CD14-positive monocyte (primary cell): ENCODE measurements at regions not wholly inside any gene's neighbourhood (a gene's known extent, or its start where the extent isn't known, plus 50 kb on each side); places are given as distances from the start of the nearest gene placed in this dataset.

Experiments
- DNase-seq, 3 donors: peaks; one replicate each; pipeline ENCODE4 v3.0.0-alpha.2; 2011 to 2022
- H2AFZ ChIP-seq: 2 replicates; pipeline ENCODE4 v1.6.0; 2012; ENCODE audit warnings: mild to moderate bottlenecking, low read depth, low read length, inconsistent platforms; ENCODE audit not compliant: insufficient read depth, poor library complexity, severe bottlenecking
- H3K27ac ChIP-seq, 2 donors: 1 replicate in 1 of 2; 2 replicates in 1 of 2; pipeline ENCODE4 v1.5.1; 2012 to 2013; ENCODE audit warnings: low read length in 2 of 2, control low read depth in 1 of 2, inconsistent platforms in 1 of 2, low read depth in 1 of 2, mild to moderate bottlenecking in 1 of 2
- H3K27me3 ChIP-seq, 2 donors: one replicate each; pipeline versions ENCODE4 v1.6.0 to v1.6.1; 2011 to 2013; ENCODE audit warnings: low read length in 2 of 2; ENCODE audit not compliant: control insufficient read depth in 2 of 2, insufficient read depth in 2 of 2
- H3K36me3 ChIP-seq, 2 donors: replicated peaks in 1 of 2; 1 replicate in 1 of 2; 2 replicates in 1 of 2; pipeline versions ENCODE4 v1.5.1 to v1.6.1; 2012 to 2013; ENCODE audit warnings: low read length in 2 of 2, control low read depth in 1 of 2, inconsistent platforms in 1 of 2, mild to moderate bottlenecking in 1 of 2; ENCODE audit not compliant: insufficient read depth in 2 of 2, control insufficient read depth in 1 of 2
- H3K4me1 ChIP-seq, 2 donors: 1 replicate in 1 of 2; 2 replicates in 1 of 2; pipeline versions ENCODE4 v1.5.1 to v1.6.1; 2012 to 2013; ENCODE audit warnings: low read length in 2 of 2, control low read depth in 1 of 2, inconsistent platforms in 1 of 2, mild to moderate bottlenecking in 1 of 2, moderate library complexity in 1 of 2; ENCODE audit not compliant: insufficient read depth in 2 of 2, control insufficient read depth in 1 of 2
- H3K4me2 ChIP-seq: replicated peaks from 2 replicates; pipeline ENCODE3; 2012; ENCODE audit warnings: low read length, moderate library complexity, mild to moderate bottlenecking; ENCODE audit not compliant: poor library complexity, severe bottlenecking; ENCODE audit errors: extremely low read depth
- H3K4me3 ChIP-seq, 3 experiments: fragments of 200-600 bp in 1 of 3; sonication (generic) in 1 of 3; replicated peaks in 1 of 3; 1 replicate in 2 of 3; 2 replicates in 1 of 3; pipeline ENCODE4 v1.5.1; 2011 to 2013; ENCODE audit warnings: low read length in 3 of 3, mild to moderate bottlenecking in 3 of 3, control low read depth in 2 of 3, low read depth in 2 of 3, inconsistent platforms in 1 of 3, moderate library complexity in 1 of 3
- H3K79me2 ChIP-seq: 2 replicates; pipeline ENCODE4 v1.6.0; 2012; ENCODE audit warnings: mild to moderate bottlenecking, control low read depth, inconsistent platforms, low read length, moderate library complexity; ENCODE audit not compliant: insufficient read depth
- H3K9ac ChIP-seq: 2 replicates; pipeline ENCODE4 v1.6.0; 2017; ENCODE audit warnings: low read length, mild to moderate bottlenecking; ENCODE audit not compliant: insufficient read depth, poor library complexity, severe bottlenecking
- H3K9me3 ChIP-seq, 2 donors: replicated peaks in 1 of 2; 1 replicate in 1 of 2; 2 replicates in 1 of 2; pipeline versions ENCODE4 v1.5.1 to v1.6.1; 2012 to 2013; ENCODE audit warnings: low read length in 2 of 2, control low read depth in 1 of 2; ENCODE audit not compliant: control insufficient read depth in 1 of 2, insufficient read depth in 1 of 2
- H4K20me1 ChIP-seq: 2 replicates; pipeline ENCODE4 v1.6.0; 2012; ENCODE audit warnings: mild to moderate bottlenecking, low read length, control low read depth, moderate library complexity; ENCODE audit not compliant: insufficient read depth
- H3K27ac Mint-ChIP-seq, 7 donors: one replicate each; pipeline ENCODE4 v1.8.0; 2020; ENCODE audit warnings: mild to moderate bottlenecking in 7 of 7, mixed read lengths in 7 of 7, moderate library complexity in 6 of 7, inconsistent platforms in 2 of 7
- H3K27me3 Mint-ChIP-seq, 3 donors: one replicate each; pipeline ENCODE4 v1.8.0; 2021 to 2022; ENCODE audit warnings: low read depth in 3 of 3, mild to moderate bottlenecking in 3 of 3, mixed read lengths in 3 of 3, moderate library complexity in 3 of 3, inconsistent platforms in 1 of 3
- H3K36me3 Mint-ChIP-seq, 2 donors: one replicate each; pipeline ENCODE4 v1.8.0; 2020; ENCODE audit warnings: mixed read lengths in 2 of 2, inconsistent platforms in 1 of 2, mild to moderate bottlenecking in 1 of 2
- H3K4me1 Mint-ChIP-seq: one replicate; pipeline ENCODE4 v1.8.0; 2020; ENCODE audit warnings: mild to moderate bottlenecking, mixed read lengths
- H3K4me3 Mint-ChIP-seq, 2 donors: one replicate each; pipeline ENCODE4 v1.8.0; 2020; ENCODE audit warnings: mild to moderate bottlenecking in 2 of 2, mixed read lengths in 2 of 2, moderate library complexity in 1 of 2
- H3K9me3 Mint-ChIP-seq, 7 donors: one replicate each; pipeline ENCODE4 v1.8.0; 2020 to 2022; ENCODE audit warnings: mixed read lengths in 7 of 7, mild to moderate bottlenecking in 6 of 7, moderate library complexity in 6 of 7, inconsistent platforms in 2 of 7
- WGBS: methylation state at CpG from one replicate; pipeline ENCODE4 v1.1.5; 2013; ENCODE audit warnings: missing lambda C conversion rate; ENCODE audit not compliant: insufficient coverage; 5-methylcytosine and 5-hydroxymethylcytosine counted together
- intact Hi-C, 2 donors: fragments of 100-400 bp; cut with micrococcal nuclease; formaldehyde crosslinking; loops; one replicate each; pipeline versions ENCODE4 v1.15.0 to v1.15.1; 2023
- TF ChIP-seq, protein P1 (sequence below): fragments of 200-600 bp; IDR thresholded peaks from one replicate; pipeline ENCODE4 v1.8.0; 2022; ENCODE audit warnings: antibody characterized with exemption, mild to moderate bottlenecking

DNA sequence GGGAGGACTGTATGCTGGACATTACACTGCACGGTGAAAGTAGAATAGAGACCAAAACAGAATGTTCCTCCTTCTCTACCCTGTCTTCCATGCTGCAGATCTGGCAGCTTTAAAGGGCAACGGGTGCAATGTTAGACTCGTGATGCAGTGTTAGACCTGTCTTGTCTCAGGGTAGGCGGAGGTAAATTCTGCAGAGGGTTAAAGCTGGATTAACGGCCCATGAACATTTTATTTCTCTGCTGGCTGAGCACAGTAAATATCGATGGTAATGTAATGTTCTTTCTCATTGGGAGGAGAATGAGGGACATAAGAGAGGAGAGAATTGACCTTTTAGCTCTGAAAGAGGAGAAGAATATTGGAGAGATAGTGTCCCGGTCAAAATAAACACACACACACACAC lies 178.9 kb downstream of the NMUR2 start:
- intact Hi-C loops, result no loop called here
- Mint-ChIP-seq H3K36me3 (no peaks in the 10 kb centered on the region), H3K9me3 (peaks cover 0 to 4% (median 2%) of the 10 kb centered on the region in 7 donors), H3K27me3 (peaks cover 0 to 2% (median 1%) of the 10 kb centered on the region in 3 donors), H3K4me1 (no peaks in the 10 kb centered on the region), H3K4me3 (no peak overlapping the region), H3K27ac (no peak overlapping the region)
- H3K4me1 ChIP-seq, result no peaks in the 10 kb centered on the region
- no peak overlapping the region for H3K27ac ChIP-seq
- no peak overlapping the region for H3K4me3 ChIP-seq
- TF ChIP-seq, protein P1, sequence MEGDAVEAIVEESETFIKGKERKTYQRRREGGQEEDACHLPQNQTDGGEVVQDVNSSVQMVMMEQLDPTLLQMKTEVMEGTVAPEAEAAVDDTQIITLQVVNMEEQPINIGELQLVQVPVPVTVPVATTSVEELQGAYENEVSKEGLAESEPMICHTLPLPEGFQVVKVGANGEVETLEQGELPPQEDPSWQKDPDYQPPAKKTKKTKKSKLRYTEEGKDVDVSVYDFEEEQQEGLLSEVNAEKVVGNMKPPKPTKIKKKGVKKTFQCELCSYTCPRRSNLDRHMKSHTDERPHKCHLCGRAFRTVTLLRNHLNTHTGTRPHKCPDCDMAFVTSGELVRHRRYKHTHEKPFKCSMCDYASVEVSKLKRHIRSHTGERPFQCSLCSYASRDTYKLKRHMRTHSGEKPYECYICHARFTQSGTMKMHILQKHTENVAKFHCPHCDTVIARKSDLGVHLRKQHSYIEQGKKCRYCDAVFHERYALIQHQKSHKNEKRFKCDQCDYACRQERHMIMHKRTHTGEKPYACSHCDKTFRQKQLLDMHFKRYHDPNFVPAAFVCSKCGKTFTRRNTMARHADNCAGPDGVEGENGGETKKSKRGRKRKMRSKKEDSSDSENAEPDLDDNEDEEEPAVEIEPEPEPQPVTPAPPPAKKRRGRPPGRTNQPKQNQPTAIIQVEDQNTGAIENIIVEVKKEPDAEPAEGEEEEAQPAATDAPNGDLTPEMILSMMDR, result no peak
- H3K9me3 ChIP-seq, result no peaks in the 10 kb centered on the region
- no peak overlapping the region for H3K4me2 ChIP-seq
- H3K36me3 ChIP-seq, result no peaks in the 10 kb centered on the region
- no peaks in the 10 kb centered on the region for H3K79me2 ChIP-seq
- DNase-seq, result no peak
- H3K27me3 ChIP-seq, result no peaks in the 10 kb centered on the region
- H3K9ac ChIP-seq, result no peak overlapping the region
- H4K20me1 ChIP-seq, result no peaks in the 10 kb centered on the region
- WGBS, result 84% methylated on average over 3 of the region's 7 CpGs
- no peak overlapping the region for H2AFZ ChIP-seq

DNA sequence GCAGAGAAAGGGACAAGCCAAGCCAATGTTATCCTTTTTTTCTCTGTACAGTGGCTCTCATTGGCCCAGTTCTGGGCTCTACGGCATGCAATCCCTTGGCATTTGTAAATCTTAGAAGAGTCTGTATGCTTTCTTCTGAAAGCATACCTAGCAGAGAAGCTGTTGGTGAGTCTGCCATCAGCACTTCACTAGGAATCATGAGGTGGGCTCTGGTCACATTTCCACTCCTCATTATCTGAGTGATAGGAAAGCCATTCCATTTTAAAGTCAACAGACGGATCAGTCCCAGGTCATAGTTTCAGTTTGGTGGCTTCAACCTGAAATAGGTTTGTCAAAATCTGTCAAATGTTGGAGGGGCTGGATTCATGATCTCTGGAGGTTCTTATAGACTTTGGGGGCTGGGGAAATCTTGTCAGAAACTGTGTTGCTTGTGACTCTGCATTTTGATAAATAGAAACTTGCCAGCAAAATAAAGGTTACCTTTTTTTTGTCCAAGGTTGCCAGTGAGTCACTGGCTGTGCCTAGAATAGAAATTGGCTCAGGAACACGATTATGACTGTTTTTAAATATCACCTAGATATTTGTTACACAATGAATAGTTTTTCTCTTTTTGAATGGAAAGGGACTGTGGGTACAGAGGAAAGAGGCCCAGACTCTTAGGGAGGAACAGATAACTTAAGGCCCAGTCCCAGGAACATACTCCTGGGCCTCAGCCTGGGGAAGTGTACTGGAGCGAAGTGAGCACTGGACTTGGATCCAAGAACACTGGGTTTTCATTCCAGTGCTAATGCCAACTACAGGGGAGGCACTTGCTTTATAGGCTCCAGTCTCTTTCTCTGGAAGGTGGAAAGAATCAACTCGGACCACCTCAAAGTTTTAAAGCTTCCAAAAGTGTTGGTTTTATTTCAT lies 183.1 kb downstream of the NMUR2 start:
- TF ChIP-seq, protein P1, result no peak
- H3K9ac ChIP-seq, result no peak overlapping the region
- Mint-ChIP-seq H3K4me3 (no peak overlapping the region), H3K4me1 (no peaks in the 10 kb centered on the region), H3K27me3 (peaks cover 0 to 5% (median 1%) of the 10 kb centered on the region in 3 donors), H3K9me3 (peaks cover 0 to 12% (median 5%) of the 10 kb centered on the region in 7 donors), H3K36me3 (no peaks in the 10 kb centered on the region), H3K27ac (no peak overlapping the region)
- H3K4me2 ChIP-seq, result no peak overlapping the region
- H3K4me1 ChIP-seq, result no peaks in the 10 kb centered on the region
- no peaks in the 10 kb centered on the region for H3K27me3 ChIP-seq
- 84% methylated on average over 2 of the region's 5 CpGs for WGBS
- no peaks in the 10 kb centered on the region for H4K20me1 ChIP-seq
- H3K9me3 ChIP-seq, result peaks cover 2 to 6% of the 10 kb centered on the region in 2 donors
- H3K4me3 ChIP-seq, result no peak overlapping the region
- no peaks in the 10 kb centered on the region for H3K79me2 ChIP-seq
- H3K36me3 ChIP-seq, result no peaks in the 10 kb centered on the region
- no peak for DNase-seq
- intact Hi-C loops, result no loop called here
- no peak overlapping the region for H2AFZ ChIP-seq
- no peak overlapping the region for H3K27ac ChIP-seq
